ENCODE measurements at regions not wholly inside any gene's neighbourhood (a gene's known extent, or its start where the extent isn't known, plus 50 kb on each side); places are given as distances from the start of the nearest gene placed in this dataset.
"Not testable (repeated sequence)": the region's sequence is repeated elsewhere in the genome, so short reads cannot be mapped to it uniquely, and the experiment has no call there.

GRCh38 chr7:131052285-131052904 is 275.3 kb upstream of the MKLN1 start:
- DNase-seq (ENCODE audit: low spot score): no peak

DNA sequence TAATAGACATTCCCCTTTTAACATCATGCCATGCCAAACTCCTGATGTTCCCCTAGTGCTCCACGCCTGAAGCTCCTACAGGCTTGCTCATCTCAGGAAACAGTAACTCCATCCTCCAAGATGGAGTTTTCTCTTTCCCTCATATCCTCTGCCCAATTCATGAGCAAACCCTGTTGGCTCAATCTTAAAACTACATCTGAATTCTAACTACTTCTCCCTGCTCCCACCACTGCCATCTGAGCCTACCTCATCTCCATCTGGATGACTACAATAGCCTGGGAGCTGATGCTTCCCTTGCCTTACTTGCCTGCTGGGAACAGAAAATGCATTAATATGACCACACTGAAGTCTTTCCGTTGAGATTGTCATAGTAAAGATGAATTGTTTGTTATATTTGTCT is 271.7 kb upstream of the MKLN1 start:
- no peak for DNase-seq (ENCODE audit: low spot score)

GRCh38 chr7:131057015-131057793 is 270.5 kb upstream of the MKLN1 start:
- DNase-seq (ENCODE audit: low spot score): peak; percentile 51

- no peak for DNase-seq (ENCODE audit: low spot score)
Measured at GRCh38 chr7:131057794-131058070, 269.9 kb upstream of the MKLN1 start.

DNA sequence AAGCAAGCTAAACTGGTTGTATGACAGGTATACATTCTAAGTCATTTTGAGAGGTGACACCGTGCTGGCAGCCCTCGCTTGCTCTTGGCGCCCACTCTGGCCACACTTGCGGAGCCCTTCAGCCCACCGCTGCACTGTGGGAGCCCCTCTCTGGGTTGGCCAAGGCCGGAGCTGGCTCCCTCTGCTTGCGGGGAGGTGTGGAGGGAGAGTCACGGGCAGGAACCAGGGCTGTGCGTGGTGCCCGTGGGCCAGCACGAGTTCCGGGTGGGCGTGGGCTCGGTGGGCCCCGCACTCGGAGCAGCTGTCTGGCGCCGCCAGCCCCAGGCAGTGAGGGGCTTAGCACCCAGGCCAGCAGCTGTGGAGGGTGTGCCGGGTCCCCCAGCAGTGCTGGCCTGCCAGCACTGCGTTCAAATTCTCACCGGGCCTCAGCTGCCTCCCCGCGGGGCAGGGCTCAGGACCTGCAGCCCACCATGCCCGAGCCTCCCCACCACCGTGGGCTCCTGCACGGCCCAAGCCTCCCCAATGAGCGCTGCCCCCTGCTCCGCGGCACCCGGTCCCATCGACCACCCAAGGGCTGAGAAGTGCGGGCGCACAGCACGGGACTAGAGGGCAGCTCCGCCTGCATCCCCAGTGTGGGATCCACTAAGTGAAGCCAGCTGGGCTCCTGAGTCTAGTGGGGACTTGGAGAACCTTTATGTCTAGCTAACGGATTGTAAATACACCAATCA is 269.0 kb upstream of the MKLN1 start:
- not testable (repeated sequence) for DNase-seq (ENCODE audit: low spot score)

- DNase-seq (ENCODE audit: low spot score): not testable (repeated sequence)
Measured at GRCh38 chr7:131059401-131059800, 268.3 kb upstream of the MKLN1 start.

- DNase-seq (ENCODE audit: low spot score): no peak
Measured at GRCh38 chr7:131061158-131061557, 266.5 kb upstream of the MKLN1 start.

- DNase-seq (ENCODE audit: low spot score): no peak
Measured at GRCh38 chr7:131061818-131062217, 265.9 kb upstream of the MKLN1 start.

DNA sequence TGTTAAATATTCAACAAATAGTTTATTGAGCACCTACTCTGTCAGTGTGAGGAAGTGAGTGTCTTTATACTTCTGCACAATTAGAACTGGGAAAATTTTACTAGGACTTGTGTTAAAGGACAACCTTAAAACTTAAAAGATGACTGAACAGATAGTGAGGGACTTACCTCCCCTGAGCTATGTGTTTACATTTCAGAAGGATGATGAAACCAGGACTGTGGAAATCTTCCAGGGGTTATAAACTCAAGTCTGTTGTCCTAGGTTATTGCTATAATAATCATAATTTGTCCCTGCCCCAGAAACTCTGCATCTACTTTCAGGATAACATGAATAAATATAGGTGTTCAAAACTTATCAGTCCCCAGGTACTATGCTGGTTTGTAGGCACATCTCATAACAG is 261.0 kb upstream of the MKLN1 start:
- no peak for DNase-seq (ENCODE audit: low spot score)

GRCh38 chr7:131067220-131067619 is 260.5 kb upstream of the MKLN1 start:
- DNase-seq (ENCODE audit: low spot score): no peak

GRCh38 chr7:131068604-131069021 is 259.1 kb upstream of the MKLN1 start:
- peak; percentile 31 for DNase-seq (ENCODE audit: low spot score)

GRCh38 chr7:131071786-131072504 is 255.7 kb upstream of the MKLN1 start:
- no peak for DNase-seq (ENCODE audit: low spot score)

DNA sequence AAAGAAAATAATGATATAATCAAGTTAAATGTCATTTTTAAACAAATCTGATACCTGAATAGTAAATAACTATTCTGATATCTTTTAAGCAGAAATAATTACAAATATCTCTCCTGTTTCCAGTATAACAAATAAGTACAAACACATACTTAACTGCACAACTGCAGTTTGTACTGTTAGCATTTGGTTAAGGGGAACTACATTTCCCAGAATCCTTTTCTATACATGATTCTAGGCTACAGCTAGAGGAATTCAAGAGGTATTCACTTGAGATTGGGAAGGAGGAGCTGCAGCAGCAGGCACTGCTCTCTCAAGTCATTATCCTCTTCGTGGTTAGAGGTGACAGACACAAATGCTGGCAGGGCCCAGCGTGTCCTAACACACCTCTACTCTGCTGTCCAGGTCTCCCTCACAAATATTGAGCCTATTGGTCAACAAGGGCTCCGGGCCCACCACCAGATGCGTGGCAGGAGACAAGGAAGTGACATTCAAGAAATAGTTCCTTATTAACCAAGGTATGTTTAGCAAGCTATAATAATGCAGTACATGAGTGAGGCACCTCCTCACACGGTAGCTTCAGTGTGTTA is 255.1 kb upstream of the MKLN1 start:
- DNase-seq (ENCODE audit: low spot score): peak; percentile 30

DNA sequence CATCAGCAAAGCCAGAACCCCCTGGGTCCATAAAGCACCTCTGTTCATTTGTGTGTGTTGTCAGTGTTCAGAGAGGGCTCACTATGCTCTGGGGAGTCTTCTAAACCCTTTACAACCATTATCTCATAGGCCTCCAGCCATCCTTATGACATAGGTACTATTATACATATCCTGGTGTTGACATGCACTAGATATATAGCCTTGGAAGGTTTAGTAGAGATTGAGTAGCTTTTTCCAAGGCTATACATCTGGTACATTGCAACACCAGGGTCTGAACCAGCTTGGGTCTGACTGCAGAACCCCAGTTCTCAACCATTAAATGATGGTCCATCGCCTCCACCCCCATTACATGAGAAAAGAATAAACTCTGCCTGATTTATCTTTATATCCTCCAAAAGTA is 253.6 kb upstream of the MKLN1 start:
- no peak for DNase-seq (ENCODE audit: low spot score)

DNA sequence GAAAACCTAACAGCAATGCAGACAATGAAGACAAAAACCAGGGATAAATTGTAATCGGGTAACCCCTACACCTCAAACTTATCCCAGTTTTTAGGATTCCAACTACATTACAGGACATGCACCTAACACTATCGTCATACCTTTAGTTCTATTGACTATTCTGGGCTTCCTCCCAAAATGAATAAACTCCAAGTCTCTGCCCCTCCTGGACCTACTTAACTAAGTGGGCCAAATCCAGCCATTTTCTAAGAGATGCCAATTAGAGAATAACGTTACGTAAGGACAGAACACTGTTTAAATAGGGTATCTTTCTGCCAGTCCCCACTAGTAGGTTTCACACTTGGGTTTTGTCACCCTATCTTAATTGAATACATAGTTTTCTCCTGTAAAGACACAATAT is 253.1 kb upstream of the MKLN1 start:
- no peak for DNase-seq (ENCODE audit: low spot score)

- no peak for DNase-seq (ENCODE audit: low spot score)
Measured at GRCh38 chr7:131075406-131075805, 252.3 kb upstream of the MKLN1 start.

- DNase-seq (ENCODE audit: low spot score): peak; percentile 53
Measured at GRCh38 chr7:131076032-131076431, 251.6 kb upstream of the MKLN1 start.

DNA sequence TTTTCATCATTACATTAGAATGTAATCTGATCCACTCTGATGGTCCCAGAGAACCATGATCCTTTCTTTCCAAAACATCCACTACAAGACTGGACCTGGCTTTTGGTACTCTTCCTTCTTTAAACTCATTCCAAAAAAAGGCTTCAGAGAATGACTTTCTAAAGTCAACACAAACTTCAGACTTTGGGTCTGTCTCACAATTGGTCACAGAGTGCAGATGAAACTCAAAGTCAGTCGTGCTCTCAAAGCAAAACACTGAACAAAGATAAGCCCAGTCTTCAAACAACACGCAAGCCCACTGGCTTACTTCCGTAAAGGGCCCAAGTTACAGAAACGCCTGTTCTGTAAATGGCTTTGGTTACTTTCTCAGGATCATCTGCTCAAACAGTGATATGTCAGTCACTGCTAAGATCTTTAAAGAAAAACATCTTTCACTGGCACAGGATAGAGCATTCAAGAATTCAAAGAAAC is 250.9 kb upstream of the MKLN1 start:
- peak; percentile 43 for DNase-seq (ENCODE audit: low spot score)

DNA sequence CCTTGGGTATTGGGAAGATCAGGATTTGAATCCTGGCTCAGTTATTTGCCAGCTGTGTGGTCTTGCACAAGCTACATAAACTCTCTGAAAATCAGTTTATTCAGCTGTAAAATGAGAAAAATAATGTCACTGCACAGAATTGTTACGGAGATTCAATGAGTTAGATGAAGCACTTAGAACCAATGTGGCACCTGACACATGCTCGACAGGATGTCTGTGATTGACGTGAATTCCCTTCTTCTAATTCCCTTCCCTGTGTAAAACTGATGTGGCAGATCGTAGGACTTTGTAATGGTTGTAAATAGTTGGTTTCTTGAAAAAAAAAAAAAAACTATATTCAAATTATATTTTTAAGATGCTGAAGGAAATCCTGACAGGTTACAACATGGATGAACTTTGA is 249.9 kb upstream of the MKLN1 start:
- no peak for DNase-seq (ENCODE audit: low spot score)

DNA sequence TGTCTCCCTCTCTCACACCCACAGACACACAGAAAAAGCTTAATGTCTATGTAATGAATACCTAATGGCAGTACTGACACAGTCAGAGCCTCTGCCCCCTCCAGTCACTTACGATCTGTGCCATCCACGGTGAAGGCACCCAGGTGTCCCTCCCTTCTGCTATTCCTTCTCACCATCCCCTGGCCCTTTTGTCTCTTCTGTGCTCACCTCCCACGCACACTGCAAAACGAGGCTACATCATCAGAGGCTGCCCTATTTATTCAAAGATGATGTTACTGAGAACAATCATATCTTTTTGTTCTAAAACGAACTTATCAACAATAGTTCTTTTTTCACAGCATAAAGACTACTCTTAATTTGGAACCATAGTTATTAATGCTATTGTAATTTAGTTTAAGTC is 246.9 kb upstream of the MKLN1 start:
- DNase-seq (ENCODE audit: low spot score): no peak

DNA sequence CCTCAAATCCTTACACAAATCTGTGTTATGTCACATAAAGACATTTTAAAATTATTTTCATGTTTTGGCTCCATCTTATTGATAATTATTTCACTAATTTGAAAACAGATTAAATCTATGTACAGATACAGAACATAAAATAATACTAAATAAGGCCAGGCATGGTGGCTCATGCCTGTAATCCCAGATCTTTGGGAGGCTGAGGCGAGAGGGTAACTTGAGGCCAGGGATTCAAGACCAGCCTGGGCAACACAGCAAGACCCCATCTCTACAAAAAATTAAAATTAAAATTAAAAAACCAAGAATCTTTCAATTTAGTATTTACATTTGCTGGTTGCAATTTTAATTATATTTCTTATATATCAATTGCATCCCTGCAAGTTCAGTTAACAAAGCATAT is 246.4 kb upstream of the MKLN1 start:
- DNase-seq (ENCODE audit: low spot score): no peak

- no peak for DNase-seq (ENCODE audit: low spot score)
Measured at GRCh38 chr7:131083781-131084180, 243.9 kb upstream of the MKLN1 start.

Measured in AG08395 (cell line).